Effector memory CD4-positive, alpha-beta T cell (primary cell): ENCODE measurements at regions not wholly inside any gene's neighbourhood (a gene's known extent, or its start where the extent isn't known, plus 50 kb on each side); places are given as distances from the start of the nearest gene placed in this dataset.

ENCODE experiments used
- DNase-seq, 3 donors: peaks; one replicate each; pipeline ENCODE4 v3.0.0-alpha.2; 2020
- H3K27ac ChIP-seq: 2 replicates; pipeline ENCODE4 v1.7.0; 2013; ENCODE audit warnings: mild to moderate bottlenecking, low read length, moderate library complexity; ENCODE audit not compliant: insufficient read depth, poor library complexity, severe bottlenecking
- H3K27me3 ChIP-seq: replicated peaks from 2 replicates; pipeline ENCODE4 v1.7.0; 2013; ENCODE audit warnings: mild to moderate bottlenecking, low read length; ENCODE audit not compliant: insufficient read depth, control insufficient read depth, poor library complexity, severe bottlenecking
- H3K36me3 ChIP-seq: 2 replicates; pipeline ENCODE4 v1.7.0; 2013; ENCODE audit warnings: mild to moderate bottlenecking, low read length, moderate library complexity; ENCODE audit not compliant: control insufficient read depth, insufficient read depth
- H3K4me1 ChIP-seq: 2 replicates; pipeline ENCODE4 v1.7.0; 2013; ENCODE audit warnings: low read length, mild to moderate bottlenecking; ENCODE audit not compliant: control insufficient read depth, insufficient read depth, poor library complexity, severe bottlenecking
- H3K4me3 ChIP-seq: 2 replicates; pipeline ENCODE4 v1.7.0; 2013; ENCODE audit warnings: low read length, low read depth, mild to moderate bottlenecking; ENCODE audit not compliant: insufficient read depth, poor library complexity, severe bottlenecking
- H3K9me3 ChIP-seq: 2 replicates; pipeline ENCODE4 v1.7.0; 2013; ENCODE audit warnings: mild to moderate bottlenecking, low read length, moderate library complexity; ENCODE audit not compliant: control insufficient read depth

GRCh38 chrX:20729416-20729815 is 462.7 kb upstream of the RPS6KA3 start:
- no peak for DNase-seq
- no peaks in the 10 kb centered on the region for H3K27me3 ChIP-seq
- no peak overlapping the region for H3K4me3 ChIP-seq
- no peaks in the 10 kb centered on the region for H3K36me3 ChIP-seq
- H3K27ac ChIP-seq = no peak overlapping the region
- H3K9me3 ChIP-seq = no peaks in the 10 kb centered on the region
- no peaks in the 10 kb centered on the region for H3K4me1 ChIP-seq

GRCh38 chrX:20727447-20727846 is 460.7 kb upstream of the RPS6KA3 start:
- Histone ChIP-seq H3K27ac (no peak overlapping the region), H3K4me1 (no peaks in the 10 kb centered on the region), H3K9me3 (no peaks in the 10 kb centered on the region), H3K36me3 (no peaks in the 10 kb centered on the region), H3K4me3 (no peak overlapping the region), H3K27me3 (no peaks in the 10 kb centered on the region)
- DNase-seq = no peak

- no peak for DNase-seq
- Histone ChIP-seq H3K27ac (no peak overlapping the region), H3K36me3 (no peaks in the 10 kb centered on the region), H3K4me3 (no peak overlapping the region), H3K27me3 (no peaks in the 10 kb centered on the region), H3K4me1 (no peaks in the 10 kb centered on the region), H3K9me3 (no peaks in the 10 kb centered on the region)
These were observed 454.4 kb upstream of the RPS6KA3 start for GRCh38 chrX:20720954-20721626.

- no peaks in the 10 kb centered on the region for H3K4me1 ChIP-seq
- no peak overlapping the region for H3K4me3 ChIP-seq
- no peaks in the 10 kb centered on the region for H3K36me3 ChIP-seq
- no peaks in the 10 kb centered on the region for H3K9me3 ChIP-seq
- H3K27ac ChIP-seq = no peak overlapping the region
- no peak for DNase-seq
- no peaks in the 10 kb centered on the region for H3K27me3 ChIP-seq
These were observed 452.1 kb upstream of the RPS6KA3 start for GRCh38 chrX:20718592-20719380.

- Histone ChIP-seq H3K36me3 (no peaks in the 10 kb centered on the region), H3K27ac (no peak overlapping the region), H3K4me3 (no peak overlapping the region), H3K9me3 (no peaks in the 10 kb centered on the region), H3K4me1 (no peaks in the 10 kb centered on the region), H3K27me3 (no peaks in the 10 kb centered on the region)
- no peak for DNase-seq
These were observed 448.5 kb upstream of the RPS6KA3 start for GRCh38 chrX:20715176-20715575.

GRCh38 chrX:20712811-20713210 is 446.1 kb upstream of the RPS6KA3 start:
- no peaks in the 10 kb centered on the region for H3K9me3 ChIP-seq
- H3K4me3 ChIP-seq = no peak overlapping the region
- no peaks in the 10 kb centered on the region for H3K4me1 ChIP-seq
- DNase-seq = no peak
- no peaks in the 10 kb centered on the region for H3K36me3 ChIP-seq
- H3K27ac ChIP-seq = no peak overlapping the region
- H3K27me3 ChIP-seq = no peaks in the 10 kb centered on the region

- DNase-seq = no peak
- Histone ChIP-seq H3K27ac (no peak overlapping the region), H3K9me3 (no peaks in the 10 kb centered on the region), H3K27me3 (no peaks in the 10 kb centered on the region), H3K4me1 (no peaks in the 10 kb centered on the region), H3K4me3 (no peak overlapping the region), H3K36me3 (no peaks in the 10 kb centered on the region)
These were observed 444.7 kb upstream of the RPS6KA3 start for GRCh38 chrX:20711366-20711765.

- Histone ChIP-seq H3K4me3 (no peak overlapping the region), H3K9me3 (no peaks in the 10 kb centered on the region), H3K36me3 (no peaks in the 10 kb centered on the region), H3K27me3 (no peaks in the 10 kb centered on the region), H3K27ac (no peak overlapping the region), H3K4me1 (no peaks in the 10 kb centered on the region)
- no peak for DNase-seq
These were observed 426.4 kb upstream of the RPS6KA3 start for GRCh38 chrX:20693078-20693477.

GRCh38 chrX:20686256-20686655 is 419.5 kb upstream of the RPS6KA3 start:
- Histone ChIP-seq H3K4me3 (no peak overlapping the region), H3K4me1 (no peaks in the 10 kb centered on the region), H3K36me3 (no peaks in the 10 kb centered on the region), H3K27me3 (no peaks in the 10 kb centered on the region), H3K27ac (no peak overlapping the region), H3K9me3 (no peaks in the 10 kb centered on the region)
- DNase-seq = no peak

- H3K27me3 ChIP-seq = no peaks in the 10 kb centered on the region
- no peaks in the 10 kb centered on the region for H3K9me3 ChIP-seq
- no peak overlapping the region for H3K27ac ChIP-seq
- H3K4me3 ChIP-seq = no peak overlapping the region
- no peaks in the 10 kb centered on the region for H3K4me1 ChIP-seq
- DNase-seq = no peak
- H3K36me3 ChIP-seq = no peaks in the 10 kb centered on the region
These were observed 418.9 kb upstream of the RPS6KA3 start for GRCh38 chrX:20685652-20686051.
